OCI-LY7 (cell line): ENCODE measurements at regions not wholly inside any gene's neighbourhood (a gene's known extent, or its start where the extent isn't known, plus 50 kb on each side); places are given as distances from the start of the nearest gene placed in this dataset.

Experiments
- BruUV-seq: library from RNA; stranded (reverse); fragments of 400-500 nt; replicated peaks from 2 replicates; lab custom pipeline; 2021; lab: Mats Ljungman, UMichigan
- CTCF ChIA-PET: fragments of 300-600 bp; sonication (Branson Sonifier 250); formaldehyde crosslinking; loops from one replicate; lab custom pipeline; 2022; ENCODE audit warnings: antibody characterized with exemption; ENCODE audit not compliant: unreplicated experiment; lab: Charles Lee
- POLR2A ChIA-PET: fragments of 300-600 bp; sonication (Branson Sonifier 250); formaldehyde crosslinking; loops from one replicate; lab custom pipeline; 2022; ENCODE audit warnings: antibody characterized with exemption; lab: Charles Lee
- DNase-seq: peaks from one replicate; pipeline ENCODE4 v3.0.0-alpha.2; 2015; ENCODE audit warnings: low spot score
- H2AFZ ChIP-seq: fragments of 200-600 bp; sonication (generic), shearing (Covaris generic); 2 replicates; pipeline ENCODE4 v1.6.1; 2014; ENCODE audit warnings: mild to moderate bottlenecking, antibody characterized with exemption, low read length, moderate library complexity
- H3K27ac ChIP-seq: fragments of 200-600 bp; sonication (generic); 2 replicates; pipeline ENCODE4 v1.5.1; 2014; ENCODE audit warnings: mixed run types, low read depth, mild to moderate bottlenecking, moderate library complexity, low read length, inconsistent platforms; ENCODE audit not compliant: poor library complexity, severe bottlenecking
- H3K36me3 ChIP-seq: fragments of 200-600 bp; sonication (generic); 2 replicates; pipeline ENCODE4 v1.6.1; 2014; ENCODE audit warnings: mild to moderate bottlenecking, antibody characterized with exemption, low read length, moderate library complexity, mixed read lengths; ENCODE audit not compliant: insufficient read depth
- H3K4me1 ChIP-seq: fragments of 200-600 bp; sonication (generic); 2 replicates; pipeline ENCODE4 v1.5.1; 2014; ENCODE audit warnings: mild to moderate bottlenecking, low read length; ENCODE audit not compliant: insufficient read depth, poor library complexity, severe bottlenecking
- H3K4me2 ChIP-seq: fragments of 200-600 bp; sonication (generic); 2 replicates; pipeline ENCODE4 v1.6.1; 2014; ENCODE audit warnings: mild to moderate bottlenecking, low read length
- H3K4me3 ChIP-seq: fragments of 200-600 bp; sonication (generic); 2 replicates; pipeline ENCODE4 v1.5.1; 2014; ENCODE audit warnings: mild to moderate bottlenecking, low read depth, low read length; ENCODE audit not compliant: poor library complexity, severe bottlenecking
- H3K79me2 ChIP-seq: fragments of 200-600 bp; sonication (generic); 2 replicates; pipeline ENCODE4 v1.6.1; 2016; ENCODE audit warnings: low read depth, mild to moderate bottlenecking, low read length, moderate library complexity, mixed read lengths; ENCODE audit not compliant: insufficient read depth
- H3K9me2 ChIP-seq: fragments of 200-600 bp; sonication (generic); 2 replicates; pipeline ENCODE4 v1.6.1; 2016; ENCODE audit warnings: mild to moderate bottlenecking, low read length, mixed read lengths; ENCODE audit not compliant: insufficient read depth
- H3K9me3 ChIP-seq: fragments of 200-600 bp; sonication (generic); 2 replicates; pipeline ENCODE4 v1.6.1; 2014; ENCODE audit warnings: mild to moderate bottlenecking, mixed run types, low read length, mixed read lengths
- H4K20me1 ChIP-seq: fragments of 200-600 bp; sonication (generic); 2 replicates; pipeline ENCODE4 v1.6.1; 2014; ENCODE audit warnings: mild to moderate bottlenecking, antibody characterized with exemption, low read length, moderate library complexity, mixed read lengths; ENCODE audit not compliant: insufficient read depth
- EZH2phosphoT487 ChIP-seq: fragments of 200-600 bp; sonication (generic); IDR thresholded peaks from 2 replicates; pipeline ENCODE4 v1.6.1; 2018; ENCODE audit warnings: low read depth, borderline replicate concordance, mild to moderate bottlenecking, mixed run types, antibody characterized with exemption, low read length, moderate library complexity, mixed read lengths
- intact Hi-C: fragments of 100-400 bp; cut with micrococcal nuclease; formaldehyde crosslinking; loops from one replicate; pipeline ENCODE4 v1.10.0; 2022; ENCODE audit not compliant: unreplicated experiment
- TF ChIP-seq, protein P1 (sequence below): fragments of 200-600 bp; sonication (generic); conservative IDR thresholded peaks from 2 replicates; pipeline ENCODE4 v1.5.1; 2014; ENCODE audit warnings: mild to moderate bottlenecking, antibody characterized with exemption, low read length, moderate library complexity, mixed read lengths

- Histone ChIP-seq H3K9me3 (no peaks in the 10 kb centered on the region), H3K4me1 (no peaks in the 10 kb centered on the region), H3K36me3 (no peaks in the 10 kb centered on the region), H3K4me2 (no peak overlapping the region), H4K20me1 (no peaks in the 10 kb centered on the region), H3K9me2 (no peaks in the 10 kb centered on the region), H3K4me3 (no peak overlapping the region), H2AFZ (no peak overlapping the region), H3K27ac (no peak overlapping the region), H3K79me2 (no peaks in the 10 kb centered on the region)
- ChIA-PET POLR2A (no interaction called here), CTCF (no interaction called here)
- DNase-seq: no peak
- BruUV-seq: no TSS peak
- TF ChIP-seq, protein P1, sequence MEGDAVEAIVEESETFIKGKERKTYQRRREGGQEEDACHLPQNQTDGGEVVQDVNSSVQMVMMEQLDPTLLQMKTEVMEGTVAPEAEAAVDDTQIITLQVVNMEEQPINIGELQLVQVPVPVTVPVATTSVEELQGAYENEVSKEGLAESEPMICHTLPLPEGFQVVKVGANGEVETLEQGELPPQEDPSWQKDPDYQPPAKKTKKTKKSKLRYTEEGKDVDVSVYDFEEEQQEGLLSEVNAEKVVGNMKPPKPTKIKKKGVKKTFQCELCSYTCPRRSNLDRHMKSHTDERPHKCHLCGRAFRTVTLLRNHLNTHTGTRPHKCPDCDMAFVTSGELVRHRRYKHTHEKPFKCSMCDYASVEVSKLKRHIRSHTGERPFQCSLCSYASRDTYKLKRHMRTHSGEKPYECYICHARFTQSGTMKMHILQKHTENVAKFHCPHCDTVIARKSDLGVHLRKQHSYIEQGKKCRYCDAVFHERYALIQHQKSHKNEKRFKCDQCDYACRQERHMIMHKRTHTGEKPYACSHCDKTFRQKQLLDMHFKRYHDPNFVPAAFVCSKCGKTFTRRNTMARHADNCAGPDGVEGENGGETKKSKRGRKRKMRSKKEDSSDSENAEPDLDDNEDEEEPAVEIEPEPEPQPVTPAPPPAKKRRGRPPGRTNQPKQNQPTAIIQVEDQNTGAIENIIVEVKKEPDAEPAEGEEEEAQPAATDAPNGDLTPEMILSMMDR: no peak
- no peak for TF ChIP-seq EZH2phosphoT487
- intact Hi-C loops: no loop called here
Observed at GRCh38 chr3:157767607-157768006, 264.4 kb upstream of the VEPH1 start.

- no peak for DNase-seq
- Histone ChIP-seq H3K4me2 (no peak overlapping the region), H3K27ac (no peak overlapping the region), H3K4me1 (no peaks in the 10 kb centered on the region), H4K20me1 (no peaks in the 10 kb centered on the region), H3K36me3 (no peaks in the 10 kb centered on the region), H3K4me3 (no peak overlapping the region), H2AFZ (no peak overlapping the region), H3K9me3 (no peaks in the 10 kb centered on the region), H3K79me2 (no peaks in the 10 kb centered on the region), H3K9me2 (no peaks in the 10 kb centered on the region)
- intact Hi-C loops: no loop called here
- TF ChIP-seq, protein P1: no peak
- no peak for TF ChIP-seq EZH2phosphoT487
- no TSS peak for BruUV-seq
- ChIA-PET POLR2A (no interaction called here), CTCF (no interaction called here)
Observed at GRCh38 chr3:157763644-157764043, 260.4 kb upstream of the VEPH1 start.

- Histone ChIP-seq H3K9me3 (no peaks in the 10 kb centered on the region), H3K36me3 (no peaks in the 10 kb centered on the region), H3K4me3 (no peak overlapping the region), H3K4me1 (no peaks in the 10 kb centered on the region), H3K9me2 (no peaks in the 10 kb centered on the region), H3K79me2 (no peaks in the 10 kb centered on the region), H3K4me2 (no peak overlapping the region), H3K27ac (no peak overlapping the region), H2AFZ (no peak overlapping the region), H4K20me1 (no peaks in the 10 kb centered on the region)
- intact Hi-C loops: no loop called here
- TF ChIP-seq, protein P1: no peak
- no peak for TF ChIP-seq EZH2phosphoT487
- DNase-seq: no peak
- CTCF ChIA-PET: no interaction called here
- BruUV-seq: no TSS peak
- POLR2A ChIA-PET: interaction anchor here (0.6 kb wide), 1 partner anchor 566 kb away, joined by 3 read pairs; no protein-coding TSS in a partner anchor
Observed at GRCh38 chr3:157759311-157759710, 256.1 kb upstream of the VEPH1 start.
